ENCODE measurements at regions not wholly inside any gene's neighbourhood (a gene's known extent, or its start where the extent isn't known, plus 50 kb on each side); places are given as distances from the start of the nearest gene placed in this dataset.

GRCh38 chr9:115625251-115625650 is 507.3 kb upstream of the TNC start:
- H3K4me1 ChIP-seq (ENCODE audit: insufficient read depth, poor library complexity, severe bottlenecking): no peaks in the 10 kb centered on the region
- H3K27ac ChIP-seq (ENCODE audit: poor library complexity, severe bottlenecking): no peak overlapping the region
- no peaks in the 10 kb centered on the region for H3K36me3 ChIP-seq (ENCODE audit: low read depth)
- no peak for TF ChIP-seq CTCF (IDR thresholded peaks at IDR 0.05; ENCODE audit: poor library complexity, severe bottlenecking)
- ATAC-seq (ENCODE audit: low read depth): no peak
- H3K27me3 ChIP-seq (ENCODE audit: insufficient read depth, poor library complexity, severe bottlenecking): no peaks in the 10 kb centered on the region
- no peaks in the 10 kb centered on the region for H3K9me3 ChIP-seq (ENCODE audit: severe bottlenecking)
- H3K4me3 ChIP-seq (ENCODE audit: severe bottlenecking): no peak overlapping the region
- no peak for DNase-seq (ENCODE audit: low spot score)

GRCh38 chr9:115625954-115626353 is 508.0 kb upstream of the TNC start:
- Histone ChIP-seq H3K4me3 (ENCODE audit: severe bottlenecking) (no peak overlapping the region), H3K27ac (ENCODE audit: poor library complexity, severe bottlenecking) (no peak overlapping the region), H3K4me1 (ENCODE audit: insufficient read depth, poor library complexity, severe bottlenecking) (no peaks in the 10 kb centered on the region), H3K9me3 (ENCODE audit: severe bottlenecking) (no peaks in the 10 kb centered on the region), H3K36me3 (ENCODE audit: low read depth) (no peaks in the 10 kb centered on the region), H3K27me3 (ENCODE audit: insufficient read depth, poor library complexity, severe bottlenecking) (no peaks in the 10 kb centered on the region)
- DNase-seq (ENCODE audit: low spot score) (no peak), ATAC-seq (ENCODE audit: low read depth) (no peak)
- TF ChIP-seq CTCF (IDR thresholded peaks at IDR 0.05; ENCODE audit: poor library complexity, severe bottlenecking): no peak

- H3K27me3 ChIP-seq (ENCODE audit: insufficient read depth, poor library complexity, severe bottlenecking): no peaks in the 10 kb centered on the region
- H3K4me3 ChIP-seq (ENCODE audit: severe bottlenecking): no peak overlapping the region
- no peaks in the 10 kb centered on the region for H3K9me3 ChIP-seq (ENCODE audit: severe bottlenecking)
- H3K27ac ChIP-seq (ENCODE audit: poor library complexity, severe bottlenecking): no peak overlapping the region
- H3K4me1 ChIP-seq (ENCODE audit: insufficient read depth, poor library complexity, severe bottlenecking): no peaks in the 10 kb centered on the region
- ATAC-seq (ENCODE audit: low read depth): no peak
- no peak for DNase-seq (ENCODE audit: low spot score)
- H3K36me3 ChIP-seq (ENCODE audit: low read depth): no peaks in the 10 kb centered on the region
- no peak for TF ChIP-seq CTCF (IDR thresholded peaks at IDR 0.05; ENCODE audit: poor library complexity, severe bottlenecking)
Measured at GRCh38 chr9:115627511-115627910, 509.6 kb upstream of the TNC start.

GRCh38 chr9:115628426-115628825 is 510.5 kb upstream of the TNC start:
- Histone ChIP-seq H3K4me3 (ENCODE audit: severe bottlenecking) (no peak overlapping the region), H3K27ac (ENCODE audit: poor library complexity, severe bottlenecking) (no peak overlapping the region), H3K27me3 (ENCODE audit: insufficient read depth, poor library complexity, severe bottlenecking) (no peaks in the 10 kb centered on the region), H3K4me1 (ENCODE audit: insufficient read depth, poor library complexity, severe bottlenecking) (no peaks in the 10 kb centered on the region), H3K9me3 (ENCODE audit: severe bottlenecking) (no peaks in the 10 kb centered on the region), H3K36me3 (ENCODE audit: low read depth) (no peaks in the 10 kb centered on the region)
- no peak for TF ChIP-seq CTCF (IDR thresholded peaks at IDR 0.05; ENCODE audit: poor library complexity, severe bottlenecking)
- DNase-seq (ENCODE audit: low spot score) (no peak), ATAC-seq (ENCODE audit: low read depth) (no peak)

- H3K27ac ChIP-seq (ENCODE audit: poor library complexity, severe bottlenecking): no peak overlapping the region
- no peak for TF ChIP-seq CTCF (IDR thresholded peaks at IDR 0.05; ENCODE audit: poor library complexity, severe bottlenecking)
- no peaks in the 10 kb centered on the region for H3K36me3 ChIP-seq (ENCODE audit: low read depth)
- no peaks in the 10 kb centered on the region for H3K4me1 ChIP-seq (ENCODE audit: insufficient read depth, poor library complexity, severe bottlenecking)
- ATAC-seq (ENCODE audit: low read depth): no peak
- H3K9me3 ChIP-seq (ENCODE audit: severe bottlenecking): no peaks in the 10 kb centered on the region
- H3K27me3 ChIP-seq (ENCODE audit: insufficient read depth, poor library complexity, severe bottlenecking): no peaks in the 10 kb centered on the region
- H3K4me3 ChIP-seq (ENCODE audit: severe bottlenecking): no peak overlapping the region
- DNase-seq (ENCODE audit: low spot score): no peak
Measured at GRCh38 chr9:115629879-115630840, 512.2 kb upstream of the TNC start.
